ENCODE measurements at regions not wholly inside any gene's neighbourhood (a gene's known extent, or its start where the extent isn't known, plus 50 kb on each side); places are given as distances from the start of the nearest gene placed in this dataset.
A peak's percentile ranks its signal among the peaks of the same experiment; 100 is the strongest.

- Histone ChIP-seq H3K4me3 (no peak overlapping the region), H3K4me1 (ENCODE audit: low read depth) (no peaks in the 10 kb centered on the region), H3K36me3 (ENCODE audit: low read depth) (no peaks in the 10 kb centered on the region), H3K9me3 (no peaks in the 10 kb centered on the region)
- no peak for DNase-seq
- TF ChIP-seq CTCF (IDR thresholded peaks at IDR 0.05) = no peak
- ATAC-seq = no peak
- intact Hi-C loops (cut with DNase I, micrococcal nuclease) = no loop called here
Observed at GRCh38 chr4:60863442-60863841, 336.7 kb upstream of the ADGRL3 start.

- DNase-seq (peak in 1 of 3 donors; percentile 1), ATAC-seq (no peak)
- Histone ChIP-seq H3K36me3 (ENCODE audit: low read depth) (no peaks in the 10 kb centered on the region), H3K9me3 (no peaks in the 10 kb centered on the region), H3K4me1 (ENCODE audit: low read depth) (no peaks in the 10 kb centered on the region), H3K4me3 (no peak overlapping the region)
- TF ChIP-seq CTCF (IDR thresholded peaks at IDR 0.05) = no peak
- intact Hi-C loops (cut with DNase I, micrococcal nuclease) = no loop called here
Observed at GRCh38 chr4:60865273-60865672, 334.9 kb upstream of the ADGRL3 start.

- no peak for TF ChIP-seq CTCF (IDR thresholded peaks at IDR 0.05)
- intact Hi-C loops (cut with DNase I, micrococcal nuclease) = no loop called here
- no peaks in the 10 kb centered on the region for H3K9me3 ChIP-seq
- no peak overlapping the region for H3K4me3 ChIP-seq
- no peaks in the 10 kb centered on the region for H3K4me1 ChIP-seq (ENCODE audit: low read depth)
- no peak for DNase-seq
- no peaks in the 10 kb centered on the region for H3K36me3 ChIP-seq (ENCODE audit: low read depth)
- no peak for ATAC-seq
Observed at GRCh38 chr4:60868232-60868960, 331.7 kb upstream of the ADGRL3 start.

GRCh38 chr4:60879135-60879701 lies 320.9 kb upstream of the ADGRL3 start:
- DNase-seq (no peak), ATAC-seq (no peak)
- intact Hi-C loops (cut with DNase I, micrococcal nuclease) = no loop called here
- Histone ChIP-seq H3K4me3 (no peak overlapping the region), H3K36me3 (ENCODE audit: low read depth) (no peaks in the 10 kb centered on the region), H3K4me1 (ENCODE audit: low read depth) (no peaks in the 10 kb centered on the region), H3K9me3 (no peaks in the 10 kb centered on the region)
- TF ChIP-seq CTCF (IDR thresholded peaks at IDR 0.05) = no peak

GRCh38 chr4:60884587-60884986 lies 315.5 kb upstream of the ADGRL3 start:
- intact Hi-C loops (cut with DNase I, micrococcal nuclease) = no loop called here
- ATAC-seq (no peak), DNase-seq (no peak)

More at GRCh38 chr4:60884587-60884986, 315.5 kb upstream of the ADGRL3 start:
- TF ChIP-seq CTCF (IDR thresholded peaks at IDR 0.05) = no peak
- H3K4me3 ChIP-seq = no peak overlapping the region
- no peaks in the 10 kb centered on the region for H3K4me1 ChIP-seq (ENCODE audit: low read depth)
- H3K36me3 ChIP-seq (ENCODE audit: low read depth) = no peaks in the 10 kb centered on the region
- no peaks in the 10 kb centered on the region for H3K9me3 ChIP-seq
